ENCODE measurements at regions not wholly inside any gene's neighbourhood (a gene's known extent, or its start where the extent isn't known, plus 50 kb on each side); places are given as distances from the start of the nearest gene placed in this dataset.

DNA sequence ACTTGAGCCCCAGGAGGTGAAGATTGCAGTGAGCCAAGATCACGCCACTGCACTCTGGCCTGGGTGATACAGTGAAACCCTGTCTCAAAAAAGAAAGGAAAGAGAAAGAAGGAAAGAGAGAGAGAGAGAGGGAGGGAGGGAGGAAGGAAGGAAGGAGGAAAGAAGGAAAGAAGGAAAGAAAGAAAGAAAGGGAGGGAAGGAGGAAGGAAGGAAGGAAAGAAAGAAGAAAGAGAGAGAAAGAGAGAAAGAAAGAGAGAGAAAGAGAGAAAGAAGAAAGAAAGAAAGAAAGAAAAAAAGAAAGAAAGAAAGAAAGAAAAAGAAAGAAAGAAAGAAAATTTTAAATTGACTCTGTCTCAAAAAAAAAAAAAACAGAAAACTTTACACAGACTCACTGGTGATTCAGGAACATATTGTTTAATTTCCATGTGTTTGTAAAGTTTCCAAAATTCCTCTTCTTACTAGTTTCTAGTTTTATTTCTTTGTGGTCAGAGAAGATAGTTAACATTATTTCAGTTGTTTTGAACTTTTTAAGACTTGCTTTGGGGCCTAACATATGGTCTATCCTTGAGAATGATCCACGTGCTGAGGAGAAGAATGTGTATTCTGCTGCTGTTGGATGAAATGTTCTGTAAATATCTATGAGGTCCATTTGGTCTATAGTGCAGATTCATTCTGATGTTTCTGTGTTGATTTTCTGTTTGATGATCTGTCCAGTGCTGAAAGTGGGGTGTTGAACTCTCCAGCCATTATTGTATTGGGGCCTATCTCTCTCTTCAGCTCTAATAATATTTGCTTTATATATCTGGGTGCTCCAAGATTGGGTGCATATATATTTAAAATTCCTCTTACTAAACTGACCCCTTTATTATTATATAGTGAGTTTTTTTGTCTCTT, 204.4 kb upstream of the SERP2 start:
- TF ChIP-seq, protein P1, sequence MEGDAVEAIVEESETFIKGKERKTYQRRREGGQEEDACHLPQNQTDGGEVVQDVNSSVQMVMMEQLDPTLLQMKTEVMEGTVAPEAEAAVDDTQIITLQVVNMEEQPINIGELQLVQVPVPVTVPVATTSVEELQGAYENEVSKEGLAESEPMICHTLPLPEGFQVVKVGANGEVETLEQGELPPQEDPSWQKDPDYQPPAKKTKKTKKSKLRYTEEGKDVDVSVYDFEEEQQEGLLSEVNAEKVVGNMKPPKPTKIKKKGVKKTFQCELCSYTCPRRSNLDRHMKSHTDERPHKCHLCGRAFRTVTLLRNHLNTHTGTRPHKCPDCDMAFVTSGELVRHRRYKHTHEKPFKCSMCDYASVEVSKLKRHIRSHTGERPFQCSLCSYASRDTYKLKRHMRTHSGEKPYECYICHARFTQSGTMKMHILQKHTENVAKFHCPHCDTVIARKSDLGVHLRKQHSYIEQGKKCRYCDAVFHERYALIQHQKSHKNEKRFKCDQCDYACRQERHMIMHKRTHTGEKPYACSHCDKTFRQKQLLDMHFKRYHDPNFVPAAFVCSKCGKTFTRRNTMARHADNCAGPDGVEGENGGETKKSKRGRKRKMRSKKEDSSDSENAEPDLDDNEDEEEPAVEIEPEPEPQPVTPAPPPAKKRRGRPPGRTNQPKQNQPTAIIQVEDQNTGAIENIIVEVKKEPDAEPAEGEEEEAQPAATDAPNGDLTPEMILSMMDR (IDR thresholded peaks at IDR 0.05), result no peak
- TF ChIP-seq POLR2AphosphoS5 (IDR thresholded peaks at IDR 0.05) (no peak), EP300 (IDR thresholded peaks at IDR 0.05) (no peak), POLR2A (IDR thresholded peaks at IDR 0.05) (no peak)
